B cell (primary cell): ENCODE measurements at regions not wholly inside any gene's neighbourhood (a gene's known extent, or its start where the extent isn't known, plus 50 kb on each side); places are given as distances from the start of the nearest gene placed in this dataset.

Experiments
- ATAC-seq: fragments of 200-7000 bp; cut with Tn5 transposase; one replicate; pipeline ENCODE4 v1.10.0; 2021; ENCODE audit warnings: low read depth, mild to moderate bottlenecking, moderate number of reproducible peaks, moderate library complexity
- CTCF ChIA-PET: fragments of 350-600 bp; sonication (Branson Sonifier 250); formaldehyde crosslinking; loops from one replicate; lab custom pipeline; 2021; ENCODE audit warnings: antibody characterized with exemption, inconsistent platforms; lab: Charles Lee
- POLR2A ChIA-PET: fragments of 350-600 bp; sonication (Branson Sonifier 250); formaldehyde crosslinking; loops from one replicate; lab custom pipeline; 2021; ENCODE audit warnings: antibody characterized with exemption; lab: Charles Lee
- DNase-seq: peaks from one replicate; pipeline ENCODE4 v3.0.0; 2013
- H2AFZ ChIP-seq: 2 replicates; pipeline ENCODE4 v1.6.1; 2012; ENCODE audit warnings: mild to moderate bottlenecking, low read depth, low read length; ENCODE audit not compliant: insufficient read depth, poor library complexity, severe bottlenecking
- H3K27ac ChIP-seq, 2 donors: 1 replicate in 1 of 2; 2 replicates in 1 of 2; pipeline ENCODE4 v1.5.1; 2012 to 2013; ENCODE audit warnings: low read length in 2 of 2, mild to moderate bottlenecking in 2 of 2, moderate library complexity in 1 of 2
- H3K27me3 ChIP-seq, 4 experiments: fragments of 200-600 bp in 1 of 4; sonication (generic) in 1 of 4; replicated peaks in 1 of 4; 1 replicate in 2 of 4; 2 replicates in 2 of 4; pipeline versions ENCODE4 v1.6.1 to v1.7.0; 2013 to 2016; ENCODE audit warnings: low read length in 3 of 4, mild to moderate bottlenecking in 2 of 4, mixed read lengths in 1 of 4, moderate library complexity in 1 of 4; ENCODE audit not compliant: insufficient read depth in 4 of 4, control insufficient read depth in 3 of 4; ENCODE audit errors: control extremely low read depth in 1 of 4
- H3K36me3 ChIP-seq, 2 experiments: replicated peaks in 1 of 2; 1 replicate in 1 of 2; 2 replicates in 1 of 2; pipeline versions ENCODE4 v1.6.1 to v1.7.1; 2013; ENCODE audit warnings: low read length in 1 of 2; ENCODE audit not compliant: insufficient read depth in 2 of 2, control insufficient read depth in 1 of 2; ENCODE audit errors: control extremely low read depth in 1 of 2, extremely low read depth in 1 of 2
- H3K4me1 ChIP-seq, 2 donors: fragments of 200-600 bp in 1 of 2; sonication (generic) in 1 of 2; 1 replicate in 1 of 2; 2 replicates in 1 of 2; pipeline versions ENCODE4 v1.5.1 to v1.6.1; 2013 to 2017; ENCODE audit warnings: low read length in 2 of 2; ENCODE audit not compliant: control insufficient read depth in 2 of 2, insufficient read depth in 2 of 2
- H3K4me2 ChIP-seq: replicated peaks from 2 replicates; pipeline ENCODE3; 2012; ENCODE audit warnings: mild to moderate bottlenecking, low read depth, low read length; ENCODE audit not compliant: poor library complexity, severe bottlenecking
- H3K4me3 ChIP-seq, 5 experiments: fragments of 200-600 bp in 1 of 5; sonication (generic) in 1 of 5; 1 replicate in 3 of 5; 2 replicates in 2 of 5; pipeline versions ENCODE4 v1.5.1 to v1.7.0; 2011 to 2016; ENCODE audit warnings: low read length in 4 of 5, mild to moderate bottlenecking in 4 of 5, low read depth in 2 of 5, control low read depth in 1 of 5, moderate library complexity in 1 of 5; ENCODE audit not compliant: insufficient read depth in 1 of 5; ENCODE audit errors: control extremely low read depth in 1 of 5, extremely low read depth in 1 of 5
- H3K79me2 ChIP-seq: fragments of 200-600 bp; sonication (generic); one replicate; pipeline ENCODE4 v1.6.0; 2016; ENCODE audit warnings: low read length; ENCODE audit not compliant: control insufficient read depth, insufficient read depth
- H3K9ac ChIP-seq: fragments of 200-600 bp; sonication (generic); 2 replicates; pipeline ENCODE4 v1.6.1; 2017; ENCODE audit warnings: mild to moderate bottlenecking, low read length, moderate library complexity
- H3K9me3 ChIP-seq, 3 donors: one replicate each; pipeline versions ENCODE4 v1.6.1 to v1.7.1; 2013; ENCODE audit warnings: low read length in 2 of 3; ENCODE audit not compliant: control insufficient read depth in 2 of 3, insufficient read depth in 1 of 3; ENCODE audit errors: control extremely low read depth in 1 of 3
- H4K20me1 ChIP-seq: 2 replicates; pipeline ENCODE4 v1.6.0; 2012; ENCODE audit warnings: mild to moderate bottlenecking, low read length; ENCODE audit not compliant: insufficient read depth, control insufficient read depth, poor library complexity, severe bottlenecking
- H3K27ac Mint-ChIP-seq: one replicate; pipeline ENCODE4 v1.8.0; 2021; ENCODE audit warnings: mixed read lengths
- H3K27me3 Mint-ChIP-seq: one replicate; pipeline ENCODE4 v1.8.0; 2021; ENCODE audit warnings: mixed read lengths
- H3K4me1 Mint-ChIP-seq: one replicate; pipeline ENCODE4 v1.8.0; 2021; ENCODE audit warnings: mixed read lengths
- H3K4me3 Mint-ChIP-seq: one replicate; pipeline ENCODE4 v1.8.0; 2021; ENCODE audit warnings: mixed read lengths
- H3K9me3 Mint-ChIP-seq: one replicate; pipeline ENCODE4 v1.8.0; 2022; ENCODE audit warnings: mixed read lengths; ENCODE audit not compliant: insufficient read depth
- EZH2 ChIP-seq: IDR thresholded peaks from 2 replicates; pipeline ENCODE4 v1.6.1; 2012; ENCODE audit warnings: borderline replicate concordance, low read depth, mild to moderate bottlenecking, moderate library complexity, low read length; ENCODE audit not compliant: insufficient read depth, poor library complexity, severe bottlenecking
- WGBS: methylation state at CpG from one replicate; pipeline ENCODE4 v1.1.5; 2013; ENCODE audit warnings: missing lambda C conversion rate; ENCODE audit not compliant: insufficient coverage; 5-methylcytosine and 5-hydroxymethylcytosine counted together
- intact Hi-C: fragments of 100-400 bp; cut with micrococcal nuclease; formaldehyde crosslinking; loops from one replicate; pipeline ENCODE4 v1.10.0; 2022
- TF ChIP-seq, protein P1 (sequence below): fragments of 200-600 bp; IDR thresholded peaks from one replicate; pipeline ENCODE4 v1.8.0; 2022; ENCODE audit warnings: antibody characterized with exemption, mild to moderate bottlenecking

DNA sequence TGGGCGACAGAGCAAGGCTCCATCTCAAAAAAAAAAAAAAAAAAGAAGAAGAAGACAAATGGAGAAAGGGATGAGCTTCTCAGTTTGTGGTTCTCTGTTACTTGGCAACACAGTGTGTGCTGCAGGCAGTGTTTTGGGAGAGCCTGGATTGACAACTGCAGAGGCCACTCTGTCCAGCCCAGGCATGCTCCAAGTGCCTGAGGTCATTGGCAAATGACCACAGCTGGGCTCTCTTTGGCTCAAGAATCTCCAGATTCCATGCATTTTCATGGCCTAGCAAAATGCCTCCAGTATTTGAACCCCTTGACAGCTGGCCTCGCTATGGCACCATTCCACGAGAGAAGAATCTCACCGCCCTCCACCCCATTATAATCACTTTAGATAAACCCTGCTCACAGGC is 126.2 kb downstream of the ANKRD60 start:
- no peak overlapping the region for H3K4me2 ChIP-seq
- H3K4me1 ChIP-seq, result no peaks in the 10 kb centered on the region
- intact Hi-C loops, result no loop called here
- peaks cover 0 to 8% (median 0%) of the 10 kb centered on the region in 4 experiments for H3K27me3 ChIP-seq
- ATAC-seq (no peak), DNase-seq (no peak)
- Mint-ChIP-seq H3K9me3 (no peaks in the 10 kb centered on the region), H3K27ac (no peak overlapping the region), H3K4me1 (no peaks in the 10 kb centered on the region), H3K4me3 (no peak overlapping the region), H3K27me3 (peaks cover 35% of the 10 kb centered on the region)
- no peaks in the 10 kb centered on the region for H3K36me3 ChIP-seq
- ChIA-PET POLR2A (no interaction called here), CTCF (no interaction called here)
- H3K9ac ChIP-seq, result no peak overlapping the region
- H3K4me3 ChIP-seq, result no peak overlapping the region
- H3K9me3 ChIP-seq, result no peaks in the 10 kb centered on the region
- H3K27ac ChIP-seq, result no peak overlapping the region
- no peak overlapping the region for H2AFZ ChIP-seq
- TF ChIP-seq EZH2, result no peak
- TF ChIP-seq, protein P1, sequence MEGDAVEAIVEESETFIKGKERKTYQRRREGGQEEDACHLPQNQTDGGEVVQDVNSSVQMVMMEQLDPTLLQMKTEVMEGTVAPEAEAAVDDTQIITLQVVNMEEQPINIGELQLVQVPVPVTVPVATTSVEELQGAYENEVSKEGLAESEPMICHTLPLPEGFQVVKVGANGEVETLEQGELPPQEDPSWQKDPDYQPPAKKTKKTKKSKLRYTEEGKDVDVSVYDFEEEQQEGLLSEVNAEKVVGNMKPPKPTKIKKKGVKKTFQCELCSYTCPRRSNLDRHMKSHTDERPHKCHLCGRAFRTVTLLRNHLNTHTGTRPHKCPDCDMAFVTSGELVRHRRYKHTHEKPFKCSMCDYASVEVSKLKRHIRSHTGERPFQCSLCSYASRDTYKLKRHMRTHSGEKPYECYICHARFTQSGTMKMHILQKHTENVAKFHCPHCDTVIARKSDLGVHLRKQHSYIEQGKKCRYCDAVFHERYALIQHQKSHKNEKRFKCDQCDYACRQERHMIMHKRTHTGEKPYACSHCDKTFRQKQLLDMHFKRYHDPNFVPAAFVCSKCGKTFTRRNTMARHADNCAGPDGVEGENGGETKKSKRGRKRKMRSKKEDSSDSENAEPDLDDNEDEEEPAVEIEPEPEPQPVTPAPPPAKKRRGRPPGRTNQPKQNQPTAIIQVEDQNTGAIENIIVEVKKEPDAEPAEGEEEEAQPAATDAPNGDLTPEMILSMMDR, result no peak
- H4K20me1 ChIP-seq, result no peaks in the 10 kb centered on the region
- H3K79me2 ChIP-seq, result no peaks in the 10 kb centered on the region
- WGBS, result no CpG with 5 or more reads among the region's 4 CpGs

DNA sequence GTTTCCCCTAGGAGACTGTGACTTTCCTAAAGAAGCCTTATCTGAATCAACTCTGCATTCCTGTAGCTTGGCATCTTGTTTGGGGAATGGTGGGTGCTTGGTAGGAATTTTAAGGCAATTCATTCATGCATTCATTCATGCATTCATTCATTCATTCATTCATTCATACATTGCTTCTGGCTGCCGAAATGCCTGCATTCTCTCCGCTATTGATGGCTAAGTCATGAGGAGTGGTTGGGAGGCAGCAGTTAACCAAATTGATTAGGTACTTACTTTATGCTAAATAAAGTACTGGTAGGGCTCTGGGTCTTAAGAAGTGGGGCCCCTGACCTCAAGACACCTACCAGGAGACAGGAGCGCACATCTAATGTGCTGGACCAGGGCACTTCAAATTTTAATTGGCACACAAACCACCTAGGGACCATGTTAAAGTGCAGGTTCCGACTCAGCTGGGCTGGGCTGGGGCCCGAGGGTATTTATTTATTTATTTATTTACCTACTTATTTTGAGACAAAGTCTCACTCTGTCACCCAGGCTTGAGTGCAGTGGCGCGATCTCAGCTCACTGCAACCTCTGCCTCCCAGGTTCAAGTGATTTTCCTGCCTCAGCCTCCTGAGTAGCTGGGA is 127.6 kb downstream of the ANKRD60 start:
- ATAC-seq (no peak), DNase-seq (no peak)
- 100% methylated on average over 1 of the region's 7 CpGs for WGBS
- H3K27ac Mint-ChIP-seq, result no peak overlapping the region
- Histone ChIP-seq H3K4me1 (no peaks in the 10 kb centered on the region), H3K4me2 (no peak overlapping the region), H2AFZ (no peak overlapping the region), H3K36me3 (no peaks in the 10 kb centered on the region), H3K9ac (no peak overlapping the region), H3K9me3 (no peaks in the 10 kb centered on the region), H3K27ac (no peak overlapping the region), H3K79me2 (no peaks in the 10 kb centered on the region), H3K4me3 (no peak overlapping the region), H4K20me1 (no peaks in the 10 kb centered on the region), H3K27me3 (peaks cover 0 to 8% (median 0%) of the 10 kb centered on the region in 4 experiments)
- TF ChIP-seq, protein P1, result no peak
- ChIA-PET CTCF (no interaction called here), POLR2A (no interaction called here)
- H3K4me1 Mint-ChIP-seq, result no peaks in the 10 kb centered on the region
- intact Hi-C loops, result no loop called here
- no peaks in the 10 kb centered on the region for H3K9me3 Mint-ChIP-seq
- no peak overlapping the region for H3K4me3 Mint-ChIP-seq
- H3K27me3 Mint-ChIP-seq, result peaks cover 34% of the 10 kb centered on the region
